ENCODE measurements at regions not wholly inside any gene's neighbourhood (a gene's known extent, or its start where the extent isn't known, plus 50 kb on each side); places are given as distances from the start of the nearest gene placed in this dataset.

GRCh38 chr2:21945658-21946057 is 821.9 kb downstream of the TDRD15 start:
- Histone ChIP-seq H3K36me3 (ENCODE audit: control insufficient read depth in 2 of 2, insufficient read depth in 2 of 2, low read length in 2 of 2) (no peaks in the 10 kb centered on the region), H3K9ac (ENCODE audit: low read depth in 1 of 2, low read length in 2 of 2) (no peak overlapping the region), H3K9me3 (ENCODE audit: control insufficient read depth in 2 of 2, low read length in 2 of 2) (no peaks in the 10 kb centered on the region), H3K4me1 (ENCODE audit: control insufficient read depth in 2 of 2, insufficient read depth in 2 of 2, low read length in 2 of 2) (no peaks in the 10 kb centered on the region), H3K27me3 (ENCODE audit: control insufficient read depth in 2 of 2, insufficient read depth in 2 of 2, low read length in 2 of 2) (no peaks in the 10 kb centered on the region), H3K4me3 (ENCODE audit: low read length in 2 of 2) (no peak overlapping the region), H3K27ac (ENCODE audit: low read depth in 2 of 2, low read length in 2 of 2) (no peak overlapping the region)

GRCh38 chr2:21947046-21947445 is 823.3 kb downstream of the TDRD15 start:
- H3K4me3 ChIP-seq (ENCODE audit: low read length in 2 of 2): no peak overlapping the region
- no peaks in the 10 kb centered on the region for H3K27me3 ChIP-seq (ENCODE audit: control insufficient read depth in 2 of 2, insufficient read depth in 2 of 2, low read length in 2 of 2)
- H3K27ac ChIP-seq (ENCODE audit: low read depth in 2 of 2, low read length in 2 of 2): no peak overlapping the region
- H3K36me3 ChIP-seq (ENCODE audit: control insufficient read depth in 2 of 2, insufficient read depth in 2 of 2, low read length in 2 of 2): no peaks in the 10 kb centered on the region
- H3K9me3 ChIP-seq (ENCODE audit: control insufficient read depth in 2 of 2, low read length in 2 of 2): no peaks in the 10 kb centered on the region
- no peaks in the 10 kb centered on the region for H3K4me1 ChIP-seq (ENCODE audit: control insufficient read depth in 2 of 2, insufficient read depth in 2 of 2, low read length in 2 of 2)
- H3K9ac ChIP-seq (ENCODE audit: low read depth in 1 of 2, low read length in 2 of 2): no peak overlapping the region

GRCh38 chr2:21966139-21966538 is 842.4 kb downstream of the TDRD15 start:
- H3K27ac ChIP-seq (ENCODE audit: low read depth in 2 of 2, low read length in 2 of 2): no peak overlapping the region
- H3K4me1 ChIP-seq (ENCODE audit: control insufficient read depth in 2 of 2, insufficient read depth in 2 of 2, low read length in 2 of 2): no peaks in the 10 kb centered on the region
- no peaks in the 10 kb centered on the region for H3K9me3 ChIP-seq (ENCODE audit: control insufficient read depth in 2 of 2, low read length in 2 of 2)
- H3K9ac ChIP-seq (ENCODE audit: low read depth in 1 of 2, low read length in 2 of 2): no peak overlapping the region
- H3K36me3 ChIP-seq (ENCODE audit: control insufficient read depth in 2 of 2, insufficient read depth in 2 of 2, low read length in 2 of 2): no peaks in the 10 kb centered on the region
- H3K4me3 ChIP-seq (ENCODE audit: low read length in 2 of 2): no peak overlapping the region
- H3K27me3 ChIP-seq (ENCODE audit: control insufficient read depth in 2 of 2, insufficient read depth in 2 of 2, low read length in 2 of 2): no peaks in the 10 kb centered on the region

GRCh38 chr2:21970971-21971370 is 847.2 kb downstream of the TDRD15 start:
- Histone ChIP-seq H3K36me3 (ENCODE audit: control insufficient read depth in 2 of 2, insufficient read depth in 2 of 2, low read length in 2 of 2) (no peaks in the 10 kb centered on the region), H3K27me3 (ENCODE audit: control insufficient read depth in 2 of 2, insufficient read depth in 2 of 2, low read length in 2 of 2) (no peaks in the 10 kb centered on the region), H3K27ac (ENCODE audit: low read depth in 2 of 2, low read length in 2 of 2) (no peak overlapping the region), H3K4me1 (ENCODE audit: control insufficient read depth in 2 of 2, insufficient read depth in 2 of 2, low read length in 2 of 2) (no peaks in the 10 kb centered on the region), H3K9ac (ENCODE audit: low read depth in 1 of 2, low read length in 2 of 2) (no peak overlapping the region), H3K9me3 (ENCODE audit: control insufficient read depth in 2 of 2, low read length in 2 of 2) (no peaks in the 10 kb centered on the region), H3K4me3 (ENCODE audit: low read length in 2 of 2) (no peak overlapping the region)

- Histone ChIP-seq H3K4me3 (ENCODE audit: low read length in 2 of 2) (no peak overlapping the region), H3K27ac (ENCODE audit: low read depth in 2 of 2, low read length in 2 of 2) (no peak overlapping the region), H3K9ac (ENCODE audit: low read depth in 1 of 2, low read length in 2 of 2) (no peak overlapping the region), H3K9me3 (ENCODE audit: control insufficient read depth in 2 of 2, low read length in 2 of 2) (peaks cover 0 to under 1% of the 10 kb centered on the region in 2 donors), H3K36me3 (ENCODE audit: control insufficient read depth in 2 of 2, insufficient read depth in 2 of 2, low read length in 2 of 2) (no peaks in the 10 kb centered on the region), H3K27me3 (ENCODE audit: control insufficient read depth in 2 of 2, insufficient read depth in 2 of 2, low read length in 2 of 2) (no peaks in the 10 kb centered on the region), H3K4me1 (ENCODE audit: control insufficient read depth in 2 of 2, insufficient read depth in 2 of 2, low read length in 2 of 2) (no peaks in the 10 kb centered on the region)
These were observed 848.8 kb downstream of the TDRD15 start for GRCh38 chr2:21972586-21972985.

GRCh38 chr2:21981127-21981526 is 857.4 kb downstream of the TDRD15 start:
- no peak overlapping the region for H3K9ac ChIP-seq (ENCODE audit: low read depth in 1 of 2, low read length in 2 of 2)
- H3K27ac ChIP-seq (ENCODE audit: low read depth in 2 of 2, low read length in 2 of 2): no peak overlapping the region
- H3K4me1 ChIP-seq (ENCODE audit: control insufficient read depth in 2 of 2, insufficient read depth in 2 of 2, low read length in 2 of 2): no peaks in the 10 kb centered on the region

GRCh38 chr2:21993002-21993401 is 869.2 kb downstream of the TDRD15 start:
- no peaks in the 10 kb centered on the region for H3K27me3 ChIP-seq (ENCODE audit: control insufficient read depth in 2 of 2, insufficient read depth in 2 of 2, low read length in 2 of 2)
- H3K36me3 ChIP-seq (ENCODE audit: control insufficient read depth in 2 of 2, insufficient read depth in 2 of 2, low read length in 2 of 2): no peaks in the 10 kb centered on the region
- H3K9me3 ChIP-seq (ENCODE audit: control insufficient read depth in 2 of 2, low read length in 2 of 2): peaks cover 2% of the 10 kb centered on the region in 2 donors
- H3K4me1 ChIP-seq (ENCODE audit: control insufficient read depth in 2 of 2, insufficient read depth in 2 of 2, low read length in 2 of 2): no peaks in the 10 kb centered on the region
- no peak overlapping the region for H3K9ac ChIP-seq (ENCODE audit: low read depth in 1 of 2, low read length in 2 of 2)
- no peak overlapping the region for H3K4me3 ChIP-seq (ENCODE audit: low read length in 2 of 2)
- H3K27ac ChIP-seq (ENCODE audit: low read depth in 2 of 2, low read length in 2 of 2): no peak overlapping the region

More at GRCh38 chr2:21981127-21981526, 857.4 kb downstream of the TDRD15 start:
- no peaks in the 10 kb centered on the region for H3K36me3 ChIP-seq (ENCODE audit: control insufficient read depth in 2 of 2, insufficient read depth in 2 of 2, low read length in 2 of 2)
- H3K4me3 ChIP-seq (ENCODE audit: low read length in 2 of 2): no peak overlapping the region
- peaks cover 0 to 1% of the 10 kb centered on the region in 2 donors for H3K9me3 ChIP-seq (ENCODE audit: control insufficient read depth in 2 of 2, low read length in 2 of 2)
- H3K27me3 ChIP-seq (ENCODE audit: control insufficient read depth in 2 of 2, insufficient read depth in 2 of 2, low read length in 2 of 2): no peaks in the 10 kb centered on the region

- Histone ChIP-seq H3K9me3 (ENCODE audit: control insufficient read depth in 2 of 2, low read length in 2 of 2) (peaks cover 2% of the 10 kb centered on the region in 2 donors), H3K27me3 (ENCODE audit: control insufficient read depth in 2 of 2, insufficient read depth in 2 of 2, low read length in 2 of 2) (no peaks in the 10 kb centered on the region), H3K36me3 (ENCODE audit: control insufficient read depth in 2 of 2, insufficient read depth in 2 of 2, low read length in 2 of 2) (no peaks in the 10 kb centered on the region), H3K9ac (ENCODE audit: low read depth in 1 of 2, low read length in 2 of 2) (no peak overlapping the region), H3K27ac (ENCODE audit: low read depth in 2 of 2, low read length in 2 of 2) (no peak overlapping the region), H3K4me3 (ENCODE audit: low read length in 2 of 2) (no peak overlapping the region), H3K4me1 (ENCODE audit: control insufficient read depth in 2 of 2, insufficient read depth in 2 of 2, low read length in 2 of 2) (no peaks in the 10 kb centered on the region)
These were observed 872.6 kb downstream of the TDRD15 start for GRCh38 chr2:21996339-21996738.

GRCh38 chr2:21999522-21999921 is 875.8 kb downstream of the TDRD15 start:
- Histone ChIP-seq H3K36me3 (ENCODE audit: control insufficient read depth in 2 of 2, insufficient read depth in 2 of 2, low read length in 2 of 2) (no peaks in the 10 kb centered on the region), H3K4me3 (ENCODE audit: low read length in 2 of 2) (no peak overlapping the region), H3K27me3 (ENCODE audit: control insufficient read depth in 2 of 2, insufficient read depth in 2 of 2, low read length in 2 of 2) (no peaks in the 10 kb centered on the region), H3K27ac (ENCODE audit: low read depth in 2 of 2, low read length in 2 of 2) (no peak overlapping the region), H3K9ac (ENCODE audit: low read depth in 1 of 2, low read length in 2 of 2) (no peak overlapping the region), H3K4me1 (ENCODE audit: control insufficient read depth in 2 of 2, insufficient read depth in 2 of 2, low read length in 2 of 2) (no peaks in the 10 kb centered on the region), H3K9me3 (ENCODE audit: control insufficient read depth in 2 of 2, low read length in 2 of 2) (peaks cover 0 to 2% of the 10 kb centered on the region in 2 donors)

GRCh38 chr2:22002066-22002465 is 878.3 kb downstream of the TDRD15 start:
- Histone ChIP-seq H3K4me3 (ENCODE audit: low read length in 2 of 2) (no peak overlapping the region), H3K9me3 (ENCODE audit: control insufficient read depth in 2 of 2, low read length in 2 of 2) (no peaks in the 10 kb centered on the region), H3K9ac (ENCODE audit: low read depth in 1 of 2, low read length in 2 of 2) (no peak overlapping the region), H3K27ac (ENCODE audit: low read depth in 2 of 2, low read length in 2 of 2) (no peak overlapping the region), H3K27me3 (ENCODE audit: control insufficient read depth in 2 of 2, insufficient read depth in 2 of 2, low read length in 2 of 2) (no peaks in the 10 kb centered on the region), H3K36me3 (ENCODE audit: control insufficient read depth in 2 of 2, insufficient read depth in 2 of 2, low read length in 2 of 2) (no peaks in the 10 kb centered on the region), H3K4me1 (ENCODE audit: control insufficient read depth in 2 of 2, insufficient read depth in 2 of 2, low read length in 2 of 2) (no peaks in the 10 kb centered on the region)

GRCh38 chr2:22003270-22003669 is 879.5 kb downstream of the TDRD15 start:
- no peak overlapping the region for H3K4me3 ChIP-seq (ENCODE audit: low read length in 2 of 2)
- no peaks in the 10 kb centered on the region for H3K4me1 ChIP-seq (ENCODE audit: control insufficient read depth in 2 of 2, insufficient read depth in 2 of 2, low read length in 2 of 2)
- H3K9me3 ChIP-seq (ENCODE audit: control insufficient read depth in 2 of 2, low read length in 2 of 2): no peaks in the 10 kb centered on the region
- no peak overlapping the region for H3K9ac ChIP-seq (ENCODE audit: low read depth in 1 of 2, low read length in 2 of 2)
- no peaks in the 10 kb centered on the region for H3K36me3 ChIP-seq (ENCODE audit: control insufficient read depth in 2 of 2, insufficient read depth in 2 of 2, low read length in 2 of 2)
- no peaks in the 10 kb centered on the region for H3K27me3 ChIP-seq (ENCODE audit: control insufficient read depth in 2 of 2, insufficient read depth in 2 of 2, low read length in 2 of 2)
- no peak overlapping the region for H3K27ac ChIP-seq (ENCODE audit: low read depth in 2 of 2, low read length in 2 of 2)

Measured in mucosa of rectum (tissue), 2 donors.